G401.6 (cell line): ENCODE measurements at regions not wholly inside any gene's neighbourhood (a gene's known extent, or its start where the extent isn't known, plus 50 kb on each side); places are given as distances from the start of the nearest gene placed in this dataset.

Experiments used
- FAIRE-seq: peaks from 2 replicates; lab custom pipeline; 2012; peaks lifted over from hg19 to GRCh38; lab: Jason Lieb, UNC

DNA sequence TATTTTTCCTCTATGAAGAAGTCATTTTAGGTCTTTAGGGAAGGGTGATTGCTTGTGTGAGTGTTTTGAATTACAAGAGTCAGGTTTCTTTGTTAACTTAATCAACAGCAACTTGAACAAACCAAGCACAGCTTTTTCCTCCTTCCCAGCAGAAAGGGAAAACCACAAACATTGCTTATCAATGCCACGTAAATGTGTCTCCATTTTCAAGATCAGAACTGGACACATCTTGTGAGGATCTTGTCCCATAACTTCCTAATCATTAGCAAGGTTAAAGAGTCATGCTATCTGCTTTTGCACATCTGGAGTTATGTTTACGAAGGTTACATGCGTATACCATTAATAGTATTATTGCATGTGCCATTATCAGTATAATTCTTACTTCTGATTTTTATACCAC, 248.0 kb upstream of the FLRT2 start:
- no peak for FAIRE-seq

DNA sequence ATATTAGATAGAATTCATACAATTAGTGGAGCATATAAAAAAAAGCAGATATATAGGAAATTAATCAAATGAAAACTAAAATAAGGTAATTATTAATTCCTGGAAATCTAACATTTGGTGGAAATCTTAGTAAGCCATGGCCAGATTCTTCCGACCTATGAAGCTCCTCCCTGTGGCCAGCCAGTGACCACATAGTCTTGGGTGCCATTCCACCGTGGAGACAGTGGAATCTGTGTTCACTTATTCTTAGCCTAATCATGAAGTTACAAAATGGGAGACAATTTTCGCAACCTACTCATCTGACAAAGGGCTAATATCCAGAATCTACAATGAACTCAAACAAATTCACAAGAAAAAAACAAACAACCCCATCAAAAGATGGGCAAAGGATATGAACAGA, 241.9 kb upstream of the FLRT2 start:
- no peak for FAIRE-seq

DNA sequence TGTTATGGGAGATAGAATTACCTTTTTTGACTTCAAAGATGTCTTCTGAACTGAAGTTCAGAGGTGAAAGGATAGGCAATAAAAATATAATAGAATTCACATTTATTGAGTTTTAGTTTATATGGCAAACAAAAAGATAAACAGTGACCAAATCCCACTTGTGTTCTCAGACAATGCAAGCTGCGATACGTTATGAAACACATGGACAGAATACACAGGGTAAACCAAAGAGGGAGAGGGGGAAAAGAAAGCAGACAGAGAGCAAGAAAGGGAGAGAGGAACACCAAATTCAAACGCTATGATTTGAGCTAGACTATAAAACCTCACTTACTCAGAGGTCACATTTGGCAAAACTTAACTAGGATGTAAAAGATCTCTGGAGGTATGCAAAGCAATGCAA, 238.2 kb upstream of the FLRT2 start:
- no peak for FAIRE-seq

DNA sequence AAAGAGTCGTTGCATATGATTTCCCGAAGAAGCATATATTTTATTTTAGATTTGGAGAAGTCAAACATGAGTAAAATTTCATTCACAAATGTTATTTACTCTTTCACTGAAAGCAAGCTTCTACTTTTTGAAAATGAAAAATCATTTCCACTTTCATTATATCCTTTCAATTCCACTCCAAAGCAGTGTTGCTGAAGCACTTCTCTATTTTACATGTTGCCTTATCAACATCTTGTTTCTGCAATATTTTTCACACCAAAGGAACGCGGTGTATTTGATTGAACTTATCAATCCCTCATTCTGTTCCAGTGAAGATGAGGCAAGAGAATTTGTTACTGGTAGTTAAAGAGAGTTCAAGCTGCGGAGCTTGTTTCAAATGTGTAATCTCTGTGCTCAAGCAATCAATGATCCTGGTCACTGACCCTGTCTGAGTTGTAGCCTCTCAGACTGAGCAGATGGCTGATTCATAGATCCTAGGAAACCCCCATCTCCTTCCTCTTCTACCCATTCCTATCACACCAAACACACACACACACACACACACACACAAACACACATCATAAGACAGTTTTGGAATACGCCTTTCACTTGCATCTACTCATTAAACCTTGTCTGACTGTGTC, 236.2 kb upstream of the FLRT2 start:
- no peak for FAIRE-seq

GRCh38 chr14:85295318-85295717, 234.6 kb upstream of the FLRT2 start:
- no peak for FAIRE-seq

- no peak for FAIRE-seq
Observed at GRCh38 chr14:85296456-85297210, 233.3 kb upstream of the FLRT2 start.

DNA sequence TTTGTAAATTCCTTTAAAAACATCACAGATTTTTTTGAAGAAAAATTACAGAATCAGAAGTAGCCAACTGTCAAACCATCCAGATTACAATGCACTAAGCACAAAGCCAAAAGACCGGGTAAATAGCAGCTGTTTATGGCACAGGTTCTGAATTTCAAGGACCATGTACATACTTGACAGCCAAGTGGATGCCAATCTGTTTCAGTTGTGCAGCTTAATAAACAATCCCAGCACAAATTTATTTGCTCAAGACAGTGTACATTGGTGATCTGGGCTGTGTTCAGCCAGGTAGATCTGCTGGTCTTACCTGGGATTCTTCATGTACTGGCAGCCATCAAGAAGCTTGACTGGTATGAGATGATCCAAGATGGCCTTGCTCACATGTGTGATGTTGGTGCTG, 229.8 kb upstream of the FLRT2 start:
- FAIRE-seq, result no peak

- FAIRE-seq, result no peak
Observed at GRCh38 chr14:85301506-85301905, 228.4 kb upstream of the FLRT2 start.

DNA sequence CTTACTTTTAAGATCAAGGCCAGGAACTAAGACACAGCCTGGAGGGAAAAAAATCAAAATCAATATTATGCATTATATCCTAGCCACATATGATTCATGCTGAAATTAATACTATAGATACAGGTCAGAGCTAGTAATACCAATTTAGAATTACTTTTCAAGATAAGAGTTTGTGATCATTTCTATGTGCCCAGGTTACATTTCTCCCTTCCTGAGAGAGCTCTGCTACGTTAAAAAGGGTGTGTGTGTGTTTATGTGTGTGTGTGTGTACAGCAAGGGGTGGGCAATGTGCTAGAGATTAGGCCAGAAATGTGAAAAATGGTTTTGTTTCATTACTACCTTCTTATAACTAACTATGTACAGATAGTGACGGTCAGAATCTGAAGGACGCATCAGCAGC, 223.9 kb upstream of the FLRT2 start:
- FAIRE-seq, result no peak

DNA sequence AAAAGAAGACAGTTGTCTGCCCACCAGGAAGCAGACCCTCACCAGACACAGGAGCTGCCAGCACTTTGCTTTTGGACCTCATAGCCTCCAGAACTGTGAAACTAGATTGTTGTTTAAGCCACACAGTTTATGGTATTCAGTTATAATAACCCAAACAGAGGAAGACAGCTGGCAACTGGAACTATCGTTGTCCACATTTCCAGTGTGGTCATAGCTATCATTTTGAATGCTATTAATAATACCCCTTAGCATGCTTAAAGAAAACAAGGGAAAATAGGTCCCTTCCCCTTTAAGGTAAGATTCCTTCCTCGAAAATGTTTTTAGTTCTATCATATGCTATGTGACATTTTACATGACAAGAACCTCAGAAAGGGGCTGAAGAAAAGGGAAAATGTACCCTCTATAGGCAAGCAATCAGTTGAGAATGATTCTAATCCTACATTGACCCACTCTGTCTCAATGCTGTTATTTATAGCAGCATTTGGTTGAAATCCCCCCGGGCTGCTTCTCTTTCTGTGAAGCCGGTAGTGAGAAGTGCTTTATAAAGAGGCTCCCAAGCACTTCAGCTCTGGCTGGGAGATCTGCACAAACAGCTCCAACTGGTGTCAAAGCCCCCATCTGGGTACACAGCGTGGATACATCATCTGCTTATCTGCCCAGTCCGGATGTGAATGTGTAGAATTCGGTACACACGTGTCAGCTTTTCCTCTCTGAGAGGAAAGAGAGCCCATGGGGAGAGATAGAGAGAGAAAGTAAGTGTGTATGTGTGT, 221.2 kb upstream of the FLRT2 start:
- no peak for FAIRE-seq

DNA sequence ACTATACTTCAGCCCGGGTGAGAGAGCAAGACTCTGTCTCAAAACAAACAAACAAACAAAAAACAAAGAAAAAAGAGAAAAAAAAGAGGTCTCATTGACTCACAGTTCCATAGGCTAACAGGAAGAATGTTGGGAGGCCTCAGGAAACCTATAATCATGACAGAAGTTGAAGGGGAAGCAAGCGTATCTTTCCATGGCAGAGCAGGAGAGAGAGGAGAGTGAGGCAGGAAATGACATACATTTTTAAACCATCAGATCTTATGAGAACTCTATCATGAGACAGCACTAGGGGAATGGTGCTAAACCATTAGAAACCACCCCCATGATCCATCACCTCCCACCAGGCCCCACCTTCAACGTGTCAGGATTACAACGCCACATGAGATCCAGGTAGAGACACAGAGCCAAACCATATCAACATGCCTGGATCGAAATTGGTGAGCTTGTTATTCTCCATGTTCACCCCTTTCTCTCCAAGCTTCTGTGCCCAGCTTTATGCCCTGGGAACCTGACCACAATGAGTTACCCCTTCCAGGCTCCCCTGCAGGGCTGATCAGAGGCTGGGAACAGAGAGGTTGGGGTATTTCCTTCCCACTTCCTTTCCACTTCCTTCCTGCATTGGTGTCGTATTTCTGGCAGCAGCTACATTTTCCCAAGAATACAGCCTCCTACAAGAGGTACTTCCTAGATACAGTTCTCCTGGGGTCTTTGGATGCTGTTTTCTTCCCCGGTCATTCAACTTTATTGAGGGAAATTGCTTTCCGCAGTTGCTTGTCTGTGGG, 219.3 kb upstream of the FLRT2 start:
- no peak for FAIRE-seq

DNA sequence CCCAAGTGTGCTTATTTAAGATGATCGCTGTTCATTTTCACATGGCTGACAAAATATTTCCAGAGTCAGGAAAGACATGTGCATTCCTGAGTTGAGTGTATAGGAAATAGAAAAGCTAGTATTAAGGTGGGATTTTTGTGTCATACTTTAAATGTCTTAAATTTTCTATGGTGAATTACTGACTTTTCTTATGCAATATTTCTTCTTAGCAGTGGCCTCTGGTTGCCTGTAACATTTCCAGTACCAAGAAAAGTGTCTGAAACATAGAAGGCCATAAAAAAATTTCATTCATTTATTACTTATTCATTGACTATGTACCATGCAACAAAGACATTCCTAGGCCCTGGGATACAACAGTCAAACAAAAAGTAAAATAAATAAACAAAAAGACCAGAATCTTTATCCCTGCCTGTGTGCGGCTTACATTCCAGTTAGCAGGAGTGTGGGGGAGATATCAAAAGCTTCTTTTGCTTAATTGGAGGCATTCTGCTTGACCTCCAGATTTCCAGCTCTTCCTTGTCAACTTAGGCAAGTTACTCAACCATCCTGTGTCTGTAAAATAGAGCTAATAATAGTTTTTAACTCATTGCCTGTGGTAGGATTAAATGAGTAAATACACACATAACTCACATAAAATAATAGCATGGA, 216.3 kb upstream of the FLRT2 start:
- FAIRE-seq, result no peak

GRCh38 chr14:85315290-85315689, 214.7 kb upstream of the FLRT2 start:
- no peak for FAIRE-seq

DNA sequence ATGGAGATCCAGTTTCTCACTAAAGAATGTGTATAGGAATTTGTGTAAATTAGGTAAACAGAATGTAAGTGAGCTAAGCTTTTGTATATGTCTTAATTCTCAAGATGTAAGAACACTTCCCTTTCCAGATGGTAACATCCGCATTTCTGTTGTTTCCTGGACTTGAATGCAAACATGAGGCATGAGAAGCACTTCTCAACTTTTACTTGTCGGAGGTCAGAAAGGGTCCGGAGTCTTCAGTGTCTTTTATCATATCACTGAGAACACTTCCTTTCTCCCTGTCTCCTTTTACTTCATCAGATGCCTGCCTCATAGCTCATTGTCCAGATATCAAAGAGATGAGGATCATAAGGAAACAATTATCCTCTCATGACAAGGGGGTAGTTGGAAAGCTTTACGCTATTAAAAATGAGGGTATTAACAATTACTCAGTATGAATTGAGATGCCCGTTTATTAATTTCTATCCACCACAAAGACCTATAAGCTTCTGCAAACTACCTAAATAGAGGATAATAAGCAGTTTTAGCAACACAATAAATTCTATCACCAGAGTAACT, 214.1 kb upstream of the FLRT2 start:
- FAIRE-seq, result no peak

- FAIRE-seq, result no peak
Observed at GRCh38 chr14:85316701-85317410, 213.1 kb upstream of the FLRT2 start.

GRCh38 chr14:85317491-85318021, 212.4 kb upstream of the FLRT2 start:
- FAIRE-seq, result no peak

GRCh38 chr14:85319101-85319500, 210.8 kb upstream of the FLRT2 start:
- no peak for FAIRE-seq

DNA sequence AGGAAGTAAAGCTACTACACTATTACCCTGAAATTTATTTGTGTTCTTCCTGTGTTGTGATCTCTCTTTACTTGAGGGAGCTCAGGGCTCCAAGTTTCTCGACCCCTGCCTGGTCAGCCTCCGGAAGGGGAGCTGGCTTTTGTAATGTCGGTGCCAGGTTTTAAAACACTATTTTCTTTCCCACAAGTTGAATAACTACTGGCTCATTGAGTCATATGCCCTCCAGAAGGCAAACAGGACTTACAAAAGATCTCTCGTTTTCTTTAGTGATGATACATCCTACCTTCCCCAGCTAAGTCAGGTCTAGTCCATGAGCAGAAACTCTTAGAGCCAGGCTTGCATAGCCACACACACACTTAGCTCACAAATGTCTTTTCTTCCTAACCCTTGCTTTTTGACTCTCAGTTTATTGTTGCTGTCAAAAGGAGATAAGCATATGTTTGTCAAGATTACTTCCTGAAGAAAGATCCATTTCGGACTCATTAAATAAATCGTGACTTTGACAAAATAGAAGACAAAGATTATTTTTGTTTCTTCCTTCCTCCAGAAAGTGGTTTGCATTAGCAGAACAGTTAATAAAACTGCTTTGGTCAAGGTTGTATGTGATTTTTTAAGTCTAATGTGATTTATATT, 209.8 kb upstream of the FLRT2 start:
- FAIRE-seq, result no peak

- FAIRE-seq, result no peak
Observed at GRCh38 chr14:85325134-85326017, 204.6 kb upstream of the FLRT2 start.
